ENCODE measurements at regions not wholly inside any gene's neighbourhood (a gene's known extent, or its start where the extent isn't known, plus 50 kb on each side); places are given as distances from the start of the nearest gene placed in this dataset.

GRCh38 chr10:118442032-118442431, 99.9 kb upstream of the FAM204A start:
- no peak overlapping the region for H3K4me2 ChIP-seq (ENCODE audit: low read length)
- no peaks in the 10 kb centered on the region for H3K4me1 ChIP-seq (ENCODE audit: insufficient read depth, low read length, poor library complexity, severe bottlenecking)
- TF ChIP-seq CTCF (conservative IDR thresholded peaks at IDR 0.05; ENCODE audit: low read length) (no peak), EZH2phosphoT487 (IDR thresholded peaks at IDR 0.05; ENCODE audit: borderline replicate concordance, low read depth, low read length) (no peak)
- BruUV-seq (replicated peaks), result no TSS peak
- H3K27ac ChIP-seq (ENCODE audit: low read depth, low read length, poor library complexity, severe bottlenecking), result no peak overlapping the region
- no peaks in the 10 kb centered on the region for H3K36me3 ChIP-seq (ENCODE audit: insufficient read depth, low read length)
- H3K9me2 ChIP-seq (ENCODE audit: insufficient read depth, low read length), result no peaks in the 10 kb centered on the region
- no peak overlapping the region for H3K4me3 ChIP-seq (ENCODE audit: low read depth, low read length, poor library complexity, severe bottlenecking)
- H3K9me3 ChIP-seq (ENCODE audit: low read length), result no peaks in the 10 kb centered on the region
- no peaks in the 10 kb centered on the region for H3K79me2 ChIP-seq (ENCODE audit: insufficient read depth, low read depth, low read length)
- ChIA-PET POLR2A (no interaction called here), CTCF (ENCODE audit: unreplicated experiment) (no interaction called here)
- intact Hi-C loops (cut with micrococcal nuclease; ENCODE audit: unreplicated experiment), result no loop called here
- no peak for DNase-seq (ENCODE audit: low spot score)
- H4K20me1 ChIP-seq (ENCODE audit: insufficient read depth, low read length), result no peaks in the 10 kb centered on the region
- H2AFZ ChIP-seq (ENCODE audit: low read length), result no peak overlapping the region

- Histone ChIP-seq H2AFZ (ENCODE audit: low read length) (no peak overlapping the region), H3K27ac (ENCODE audit: low read depth, low read length, poor library complexity, severe bottlenecking) (no peak overlapping the region), H3K4me2 (ENCODE audit: low read length) (no peak overlapping the region), H3K4me3 (ENCODE audit: low read depth, low read length, poor library complexity, severe bottlenecking) (no peak overlapping the region), H3K79me2 (ENCODE audit: insufficient read depth, low read depth, low read length) (no peaks in the 10 kb centered on the region), H4K20me1 (ENCODE audit: insufficient read depth, low read length) (no peaks in the 10 kb centered on the region), H3K9me3 (ENCODE audit: low read length) (no peaks in the 10 kb centered on the region), H3K4me1 (ENCODE audit: insufficient read depth, low read length, poor library complexity, severe bottlenecking) (no peaks in the 10 kb centered on the region), H3K36me3 (ENCODE audit: insufficient read depth, low read length) (no peaks in the 10 kb centered on the region), H3K9me2 (ENCODE audit: insufficient read depth, low read length) (no peaks in the 10 kb centered on the region)
- intact Hi-C loops (cut with micrococcal nuclease; ENCODE audit: unreplicated experiment), result no loop called here
- BruUV-seq (replicated peaks), result no TSS peak
- TF ChIP-seq EZH2phosphoT487 (IDR thresholded peaks at IDR 0.05; ENCODE audit: borderline replicate concordance, low read depth, low read length) (no peak), CTCF (conservative IDR thresholded peaks at IDR 0.05; ENCODE audit: low read length) (no peak)
- no peak for DNase-seq (ENCODE audit: low spot score)
- CTCF ChIA-PET (ENCODE audit: unreplicated experiment), result no interaction called here
- POLR2A ChIA-PET, result interaction anchor here (0.6 kb wide), 1 partner anchor 157 kb away, joined by 3 read pairs; no protein-coding TSS in a partner anchor
These were observed 97.7 kb upstream of the FAM204A start for GRCh38 chr10:118439824-118440223.

GRCh38 chr10:118436742-118437141, 94.6 kb upstream of the FAM204A start:
- Histone ChIP-seq H3K4me2 (ENCODE audit: low read length) (no peak overlapping the region), H3K9me2 (ENCODE audit: insufficient read depth, low read length) (no peaks in the 10 kb centered on the region), H2AFZ (ENCODE audit: low read length) (no peak overlapping the region), H4K20me1 (ENCODE audit: insufficient read depth, low read length) (no peaks in the 10 kb centered on the region), H3K36me3 (ENCODE audit: insufficient read depth, low read length) (no peaks in the 10 kb centered on the region), H3K4me1 (ENCODE audit: insufficient read depth, low read length, poor library complexity, severe bottlenecking) (no peaks in the 10 kb centered on the region), H3K9me3 (ENCODE audit: low read length) (no peaks in the 10 kb centered on the region), H3K27ac (ENCODE audit: low read depth, low read length, poor library complexity, severe bottlenecking) (no peak overlapping the region), H3K79me2 (ENCODE audit: insufficient read depth, low read depth, low read length) (no peaks in the 10 kb centered on the region), H3K4me3 (ENCODE audit: low read depth, low read length, poor library complexity, severe bottlenecking) (no peak overlapping the region)
- no TSS peak for BruUV-seq (replicated peaks)
- DNase-seq (ENCODE audit: low spot score), result no peak
- CTCF ChIA-PET (ENCODE audit: unreplicated experiment), result no interaction called here
- POLR2A ChIA-PET, result interaction anchor here (0.7 to 1.1 kb wide), 2 partner anchors 13 to 110 kb away, joined by 3 read pairs; no protein-coding TSS in a partner anchor
- TF ChIP-seq CTCF (conservative IDR thresholded peaks at IDR 0.05; ENCODE audit: low read length) (no peak), EZH2phosphoT487 (IDR thresholded peaks at IDR 0.05; ENCODE audit: borderline replicate concordance, low read depth, low read length) (no peak)
- intact Hi-C loops (cut with micrococcal nuclease; ENCODE audit: unreplicated experiment), result no loop called here

Measured in OCI-LY7 (cell line).